Panc1 (cell line): ENCODE measurements at regions not wholly inside any gene's neighbourhood (a gene's known extent, or its start where the extent isn't known, plus 50 kb on each side); places are given as distances from the start of the nearest gene placed in this dataset.
"Not testable (repeated sequence)": the region's sequence is repeated elsewhere in the genome, so short reads cannot be mapped to it uniquely, and the experiment has no call there.

ENCODE experiments used
- ATAC-seq: fragments of 200-7000 bp; cut with Tn5 transposase; 2 replicates; pipeline ENCODE4 v1.9.1; 2020; ENCODE audit warnings: mild to moderate bottlenecking, moderate library complexity
- BruUV-seq: library from RNA; stranded (reverse); fragments of 400-500 nt; replicated peaks from 2 replicates; lab custom pipeline; 2021; lab: Mats Ljungman, UMichigan
- CTCF ChIA-PET: fragments of 300-600 bp; sonication (Branson Sonifier 250); formaldehyde crosslinking; loops from one replicate; lab custom pipeline; 2022; ENCODE audit warnings: antibody characterized with exemption; lab: Charles Lee
- POLR2A ChIA-PET: fragments of 300-600 bp; sonication (Branson Sonifier 250); formaldehyde crosslinking; loops from one replicate; lab custom pipeline; 2022; ENCODE audit warnings: antibody characterized with exemption; lab: Charles Lee
- DNase-seq: peaks from one replicate; pipeline ENCODE4 v3.0.0-alpha.2; 2010; ENCODE audit warnings: low read depth, low spot score
- H3K27ac ChIP-seq: 2 replicates; pipeline ENCODE4 v1.5.1; 2011; ENCODE audit warnings: mild to moderate bottlenecking, low read length, inconsistent platforms
- H3K27me3 ChIP-seq: fragments of 200-500 bp; sonication (Bioruptor generic); 2 replicates; pipeline ENCODE4 v1.6.0; 2014; ENCODE audit warnings: low read length, inconsistent platforms; ENCODE audit not compliant: control insufficient read depth, insufficient read depth
- H3K36me3 ChIP-seq: fragments of 200-500 bp; sonication (Bioruptor generic); 2 replicates; pipeline ENCODE4 v1.5.1; 2014; ENCODE audit warnings: inconsistent platforms, mild to moderate bottlenecking, low read length, moderate library complexity; ENCODE audit not compliant: control insufficient read depth, insufficient read depth
- H3K4me1 ChIP-seq: 2 replicates; pipeline ENCODE4 v1.5.1; 2011; ENCODE audit warnings: inconsistent platforms, mild to moderate bottlenecking, low read length, moderate library complexity; ENCODE audit not compliant: control insufficient read depth, insufficient read depth
- H3K4me3 ChIP-seq, 2 experiments: 2 replicates each; pipeline ENCODE4 v1.5.1; 2011 to 2012; ENCODE audit warnings: low read depth in 2 of 2, low read length in 2 of 2, mild to moderate bottlenecking in 2 of 2, inconsistent platforms in 1 of 2, moderate library complexity in 1 of 2
- H3K9me3 ChIP-seq: fragments of 200-500 bp; sonication (Bioruptor generic); 2 replicates; pipeline ENCODE4 v1.5.1; 2014; ENCODE audit warnings: low read depth, mild to moderate bottlenecking, inconsistent platforms, low read length, moderate library complexity; ENCODE audit not compliant: control insufficient read depth, insufficient read depth
- CTCF ChIP-seq: fragments of 450-650 bp; IDR thresholded peaks from 2 replicates; pipeline ENCODE4 v1.5.1; 2017; ENCODE audit warnings: mild to moderate bottlenecking
- POLR2AphosphoS5 ChIP-seq: IDR thresholded peaks from 2 replicates; pipeline ENCODE4 v1.6.1; 2012; ENCODE audit warnings: mild to moderate bottlenecking, low read depth, low read length, moderate library complexity
- SIN3A ChIP-seq: IDR thresholded peaks from 2 replicates; pipeline ENCODE4 v1.6.1; 2012; ENCODE audit warnings: low read depth, mild to moderate bottlenecking, low read length, moderate library complexity, borderline replicate concordance; ENCODE audit not compliant: insufficient read depth
- TCF7L2 ChIP-seq: IDR thresholded peaks from 2 replicates; pipeline ENCODE4 v1.6.1; 2011; ENCODE audit warnings: mild to moderate bottlenecking, low read depth, low read length, inconsistent platforms
- in situ Hi-C: cut with HindIII; loops from 2 replicates; pipeline ENCODE4 v1.10.0; 2016; ENCODE audit warnings: low sequenced_read_pairs, low pct_unique_long_range_greater_than_20kb
- intact Hi-C: fragments of 100-400 bp; cut with micrococcal nuclease; formaldehyde crosslinking; loops from one replicate; pipeline ENCODE4 v1.10.0; 2022; ENCODE audit not compliant: unreplicated experiment
- TF ChIP-seq, protein P1 (sequence below), 2 experiments: IDR thresholded peaks; 2 replicates each; pipeline ENCODE4 v1.6.1; 2011 to 2012; ENCODE audit warnings: low read depth in 2 of 2, control low read depth in 1 of 2, low read length in 1 of 2, mild to moderate bottlenecking in 1 of 2, moderate library complexity in 1 of 2; ENCODE audit not compliant: insufficient read depth in 1 of 2

DNA sequence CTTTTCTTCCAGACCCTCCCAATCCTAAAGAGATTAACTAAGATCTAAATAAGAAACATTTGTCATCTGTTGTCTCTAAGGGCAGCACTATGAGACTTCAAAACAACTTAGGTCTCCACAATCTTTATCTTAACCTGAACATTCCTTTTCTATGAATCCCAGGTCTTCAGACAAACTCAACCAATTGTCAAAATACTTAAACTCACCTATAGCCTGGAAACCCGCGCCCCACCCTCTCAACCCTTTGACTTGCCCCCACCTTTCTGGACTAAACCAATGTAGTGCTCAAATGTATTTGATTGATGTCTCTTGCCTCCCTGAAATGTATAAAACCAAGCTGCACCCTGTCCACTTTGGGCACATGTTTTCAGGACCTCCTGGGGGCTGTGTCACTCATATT, 76.5 kb upstream of the DMRT1 start:
- intact Hi-C loops = loop anchor here (5.0 to 10.0 kb wide), 2 partner anchors 153 to 380 kb away; no protein-coding TSS in a partner anchor
- Histone ChIP-seq H3K36me3 (no peaks in the 10 kb centered on the region), H3K27me3 (no peaks in the 10 kb centered on the region), H3K4me3 (no peak overlapping the region), H3K9me3 (no peaks in the 10 kb centered on the region), H3K4me1 (no peaks in the 10 kb centered on the region), H3K27ac (no peak overlapping the region)
- TF ChIP-seq CTCF (no peak), TCF7L2 (no peak), SIN3A (no peak), POLR2AphosphoS5 (no peak)
- TF ChIP-seq, protein P1, sequence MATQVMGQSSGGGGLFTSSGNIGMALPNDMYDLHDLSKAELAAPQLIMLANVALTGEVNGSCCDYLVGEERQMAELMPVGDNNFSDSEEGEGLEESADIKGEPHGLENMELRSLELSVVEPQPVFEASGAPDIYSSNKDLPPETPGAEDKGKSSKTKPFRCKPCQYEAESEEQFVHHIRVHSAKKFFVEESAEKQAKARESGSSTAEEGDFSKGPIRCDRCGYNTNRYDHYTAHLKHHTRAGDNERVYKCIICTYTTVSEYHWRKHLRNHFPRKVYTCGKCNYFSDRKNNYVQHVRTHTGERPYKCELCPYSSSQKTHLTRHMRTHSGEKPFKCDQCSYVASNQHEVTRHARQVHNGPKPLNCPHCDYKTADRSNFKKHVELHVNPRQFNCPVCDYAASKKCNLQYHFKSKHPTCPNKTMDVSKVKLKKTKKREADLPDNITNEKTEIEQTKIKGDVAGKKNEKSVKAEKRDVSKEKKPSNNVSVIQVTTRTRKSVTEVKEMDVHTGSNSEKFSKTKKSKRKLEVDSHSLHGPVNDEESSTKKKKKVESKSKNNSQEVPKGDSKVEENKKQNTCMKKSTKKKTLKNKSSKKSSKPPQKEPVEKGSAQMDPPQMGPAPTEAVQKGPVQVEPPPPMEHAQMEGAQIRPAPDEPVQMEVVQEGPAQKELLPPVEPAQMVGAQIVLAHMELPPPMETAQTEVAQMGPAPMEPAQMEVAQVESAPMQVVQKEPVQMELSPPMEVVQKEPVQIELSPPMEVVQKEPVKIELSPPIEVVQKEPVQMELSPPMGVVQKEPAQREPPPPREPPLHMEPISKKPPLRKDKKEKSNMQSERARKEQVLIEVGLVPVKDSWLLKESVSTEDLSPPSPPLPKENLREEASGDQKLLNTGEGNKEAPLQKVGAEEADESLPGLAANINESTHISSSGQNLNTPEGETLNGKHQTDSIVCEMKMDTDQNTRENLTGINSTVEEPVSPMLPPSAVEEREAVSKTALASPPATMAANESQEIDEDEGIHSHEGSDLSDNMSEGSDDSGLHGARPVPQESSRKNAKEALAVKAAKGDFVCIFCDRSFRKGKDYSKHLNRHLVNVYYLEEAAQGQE (IDR thresholded peaks at IDR 0.05; ENCODE audit: insufficient read depth in 1 of 2, low read depth in 2 of 2, low read length in 1 of 2) = no peak
- in situ Hi-C loops = no loop called here
- ATAC-seq (no peak), DNase-seq (no peak)
- ChIA-PET CTCF (no interaction called here), POLR2A (no interaction called here)
- no TSS peak for BruUV-seq

DNA sequence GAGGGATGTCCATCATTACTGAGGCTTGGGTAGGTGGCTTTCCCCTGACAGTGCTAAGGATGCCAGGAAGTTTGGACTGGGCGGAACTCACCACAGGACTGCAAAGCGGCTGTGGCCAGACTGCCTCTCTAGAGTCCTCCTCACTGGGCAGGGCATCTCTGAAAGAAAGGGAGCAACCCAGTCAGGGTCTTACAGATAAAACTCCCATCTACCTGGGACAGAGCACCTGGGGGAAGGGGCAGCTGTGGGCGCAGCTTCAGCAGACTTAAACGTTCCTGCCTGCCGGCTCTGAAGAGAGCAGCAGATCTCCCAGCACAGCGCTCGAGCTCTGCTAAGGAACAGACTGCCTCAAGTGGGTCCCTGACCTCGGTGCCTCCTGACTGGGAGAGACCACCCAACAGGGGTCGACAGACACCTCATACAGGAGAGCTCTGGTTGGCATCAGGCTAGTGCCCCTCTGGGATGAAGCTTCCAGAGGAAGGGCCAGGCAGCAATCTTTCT, 74.4 kb upstream of the DMRT1 start:
- H3K27me3 ChIP-seq, ATAC-seq, H3K4me1 ChIP-seq, CTCF ChIA-PET, H3K36me3 ChIP-seq, H3K27ac ChIP-seq, H3K9me3 ChIP-seq, in situ Hi-C loops, POLR2A ChIA-PET, BruUV-seq, DNase-seq, H3K4me3 ChIP-seq: not testable (repeated sequence)
- intact Hi-C loops = loop anchor here (10.0 kb wide), 1 partner anchor 382 kb away; no protein-coding TSS in a partner anchor

DNA sequence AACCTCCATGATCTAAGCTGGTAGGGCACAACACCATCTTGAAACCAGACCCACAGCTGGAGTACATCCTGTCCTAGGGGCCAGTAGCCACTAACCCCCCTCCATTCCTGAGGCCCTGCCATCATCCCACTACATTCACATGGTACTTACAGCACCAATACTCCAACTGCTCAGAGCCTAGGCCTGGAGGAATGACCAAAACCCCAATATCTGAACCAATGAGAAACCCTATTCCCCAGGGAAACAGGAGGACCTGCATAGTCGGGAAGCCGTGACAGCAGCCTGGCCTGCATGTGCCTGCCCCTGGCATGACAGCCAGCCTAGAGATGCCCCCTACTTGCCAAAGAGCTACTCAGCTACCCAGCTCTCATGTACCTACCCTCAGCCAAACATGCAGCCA, 65.4 kb upstream of the DMRT1 start:
- CTCF ChIA-PET = no interaction called here
- in situ Hi-C loops (no loop called here), intact Hi-C loops (no loop called here)
- no peak for ATAC-seq
- POLR2A ChIA-PET = no interaction called here
- Histone ChIP-seq H3K36me3 (no peaks in the 10 kb centered on the region), H3K4me1 (no peaks in the 10 kb centered on the region), H3K27me3 (no peaks in the 10 kb centered on the region), H3K4me3 (no peak overlapping the region), H3K27ac (no peak overlapping the region), H3K9me3 (no peaks in the 10 kb centered on the region)
- no peak for TF ChIP-seq POLR2AphosphoS5
- no peak for TF ChIP-seq SIN3A
- no peak for TF ChIP-seq CTCF
- TF ChIP-seq, protein P1 (IDR thresholded peaks at IDR 0.05; ENCODE audit: insufficient read depth in 1 of 2, low read depth in 2 of 2, low read length in 1 of 2) = no peak
- TF ChIP-seq TCF7L2 = no peak
- no peak for DNase-seq
- BruUV-seq = no TSS peak
